DMS114 treated with DMSO at 0.1 percent for 48 hours (cell line): ENCODE measurements at regions not wholly inside any gene's neighbourhood (a gene's known extent, or its start where the extent isn't known, plus 50 kb on each side); places are given as distances from the start of the nearest gene placed in this dataset.
"Not testable (repeated sequence)": the region's sequence is repeated elsewhere in the genome, so short reads cannot be mapped to it uniquely, and the experiment has no call there.

Source experiments
- DNase-seq: peaks from one replicate; lab custom pipeline; 2025; ENCODE audit not compliant: unreplicated experiment; lab: John Stamatoyannopoulos, UW

GRCh38 chr17:70320673-70321345 is 151.5 kb downstream of the KCNJ2 start:
- no peak for DNase-seq

DNA sequence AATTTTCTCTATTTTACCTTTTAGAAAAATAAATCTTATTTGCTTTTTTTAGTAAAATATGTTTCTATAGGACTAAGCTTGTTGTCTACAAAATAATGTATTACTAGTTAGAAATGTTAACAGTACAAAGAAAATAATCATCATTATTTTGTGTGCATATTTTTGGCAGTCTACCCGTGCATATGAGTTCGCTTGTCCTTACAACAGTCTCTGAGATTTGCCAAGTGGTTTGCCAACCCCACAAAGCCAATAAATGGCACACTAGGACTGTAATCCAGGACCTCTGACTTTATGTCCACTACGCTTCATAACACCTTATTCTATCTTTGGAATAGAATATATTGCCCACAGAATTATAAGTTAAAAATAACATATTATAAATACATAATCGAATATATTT is 152.0 kb downstream of the KCNJ2 start:
- no peak for DNase-seq

DNA sequence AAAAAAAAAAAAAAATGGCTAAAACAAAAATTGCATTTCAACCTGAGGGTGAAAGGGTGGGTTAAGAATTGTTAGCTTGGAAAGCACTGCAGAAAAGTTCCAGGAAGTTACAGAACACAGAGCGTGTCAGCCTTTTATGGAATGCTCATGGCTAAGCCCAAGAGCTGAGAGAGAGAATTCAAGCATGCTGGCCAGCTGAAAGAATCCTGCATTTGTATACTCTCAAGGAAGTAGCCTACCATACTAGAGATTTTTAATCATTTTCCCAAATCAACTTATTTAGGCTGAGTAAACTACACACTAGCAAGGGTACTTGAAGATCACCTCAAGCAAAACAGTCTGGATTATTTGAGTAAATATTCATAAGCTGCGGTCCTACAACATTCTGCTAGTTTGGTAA is 153.9 kb downstream of the KCNJ2 start:
- no peak for DNase-seq

DNA sequence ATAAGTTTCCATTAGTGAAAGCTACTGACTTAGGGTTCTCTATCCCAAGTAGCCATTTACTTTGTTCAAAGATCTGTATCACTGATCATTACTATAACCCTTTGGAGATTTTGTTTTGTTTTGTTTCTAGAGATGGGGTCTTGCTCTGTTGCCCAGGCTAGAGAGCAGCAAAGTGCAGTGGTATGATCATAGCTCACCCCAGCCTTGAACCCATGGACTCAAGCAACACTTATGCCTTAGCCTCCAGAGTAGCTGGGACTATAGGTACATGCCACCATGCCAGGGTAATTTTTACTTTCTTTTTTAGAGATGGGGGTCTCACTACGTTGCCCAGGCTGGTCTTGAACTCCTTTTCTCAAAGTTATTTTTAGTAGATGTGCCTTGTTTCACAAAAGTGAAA is 154.7 kb downstream of the KCNJ2 start:
- no peak for DNase-seq

- no peak for DNase-seq
These were observed 157.9 kb downstream of the KCNJ2 start for GRCh38 chr17:70327279-70327678.

GRCh38 chr17:70327723-70328122 is 158.4 kb downstream of the KCNJ2 start:
- no peak for DNase-seq

GRCh38 chr17:70329721-70330120 is 160.4 kb downstream of the KCNJ2 start:
- no peak for DNase-seq

- not testable (repeated sequence) for DNase-seq
These were observed 161.7 kb downstream of the KCNJ2 start for GRCh38 chr17:70331066-70331465.

DNA sequence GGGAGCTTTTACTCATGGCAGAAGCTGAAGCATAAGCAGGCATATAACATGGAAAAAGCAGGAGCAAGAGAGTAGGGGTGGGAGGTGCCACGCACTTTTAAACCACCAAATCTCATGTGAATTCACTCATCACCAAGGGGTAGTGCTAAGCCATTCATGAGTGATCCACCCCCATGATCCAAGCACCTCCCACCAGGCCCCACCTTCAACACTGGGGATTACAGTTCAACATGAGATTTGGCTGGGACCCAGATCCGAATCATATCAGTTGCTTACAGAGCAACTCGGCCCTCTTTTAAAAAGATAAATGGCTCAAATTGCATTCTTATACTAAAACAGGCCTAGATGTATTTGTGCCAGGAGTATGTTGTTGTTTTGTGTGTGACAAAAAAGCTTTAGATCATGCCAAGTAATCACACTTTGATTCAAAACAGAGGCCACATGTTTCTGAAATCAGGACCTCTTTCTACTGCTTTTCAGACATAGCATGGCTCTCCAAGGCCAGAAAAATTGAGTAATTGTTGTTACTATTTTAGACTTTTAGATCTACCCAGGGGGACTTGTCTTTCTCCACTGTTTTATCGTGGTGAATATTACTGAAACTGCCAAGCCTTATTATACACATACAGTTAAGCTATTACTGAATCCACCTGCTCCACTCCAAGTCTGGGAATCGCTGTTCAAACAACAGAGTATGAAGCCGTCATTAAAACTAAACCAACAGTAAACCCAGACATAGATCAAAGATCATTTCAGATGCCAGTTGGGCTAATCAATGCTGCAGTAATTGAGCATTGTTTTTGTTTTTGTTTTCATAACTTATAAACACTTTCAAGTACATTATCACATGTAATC is 163.3 kb downstream of the KCNJ2 start:
- DNase-seq: no peak

- DNase-seq: no peak
These were observed 167.1 kb downstream of the KCNJ2 start for GRCh38 chr17:70336411-70336810.

GRCh38 chr17:70338946-70339354 is 169.6 kb downstream of the KCNJ2 start:
- no peak for DNase-seq

DNA sequence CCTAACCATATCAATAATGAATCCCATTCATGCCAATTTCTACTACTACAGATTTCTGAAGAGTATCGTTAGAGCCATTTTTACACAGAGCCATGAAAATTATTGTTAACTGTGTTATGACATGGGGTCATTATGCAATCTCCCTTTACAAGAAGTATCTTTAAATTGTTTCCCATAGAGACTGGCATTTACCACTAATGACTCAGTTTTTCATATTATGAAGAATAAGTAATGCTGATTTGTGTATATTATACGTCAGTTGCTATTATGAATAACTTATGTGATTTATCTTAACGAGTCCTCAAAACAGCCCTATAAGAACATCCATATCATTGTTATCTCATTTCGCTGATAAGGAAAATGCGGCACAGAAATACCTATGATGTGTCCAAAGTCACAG is 173.8 kb downstream of the KCNJ2 start:
- DNase-seq: no peak

DNA sequence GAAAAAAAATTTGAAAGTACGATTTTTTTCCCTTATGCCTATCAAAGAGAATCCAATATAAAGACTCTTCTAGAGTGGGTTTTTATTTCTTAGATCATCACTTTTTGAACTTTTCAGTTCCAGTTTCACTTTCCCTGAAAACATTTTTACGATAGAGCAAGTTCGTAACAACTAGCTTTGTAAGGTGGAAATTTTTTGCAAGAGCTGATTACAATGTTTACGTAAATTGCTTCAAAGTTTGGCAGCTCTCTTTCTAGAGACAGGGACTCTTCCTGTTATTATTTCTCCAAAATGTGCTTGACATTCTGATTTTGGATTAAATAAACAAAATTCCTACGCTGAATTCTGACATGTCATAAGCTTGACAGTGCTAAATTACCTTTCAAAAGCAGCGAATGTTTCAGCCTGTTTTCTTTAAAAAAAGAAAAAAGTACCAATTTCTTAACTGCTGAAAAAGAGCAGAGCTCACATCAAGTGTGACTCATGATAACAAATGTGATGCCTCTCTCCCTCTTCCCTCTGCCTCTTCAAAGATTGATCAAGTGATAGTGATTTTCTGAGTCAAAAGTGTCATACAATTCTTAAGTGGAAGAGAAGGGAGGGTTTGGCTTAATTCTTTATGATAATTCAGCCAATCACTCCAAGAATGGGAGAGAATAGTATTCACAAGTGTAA is 175.2 kb downstream of the KCNJ2 start:
- no peak for DNase-seq

DNA sequence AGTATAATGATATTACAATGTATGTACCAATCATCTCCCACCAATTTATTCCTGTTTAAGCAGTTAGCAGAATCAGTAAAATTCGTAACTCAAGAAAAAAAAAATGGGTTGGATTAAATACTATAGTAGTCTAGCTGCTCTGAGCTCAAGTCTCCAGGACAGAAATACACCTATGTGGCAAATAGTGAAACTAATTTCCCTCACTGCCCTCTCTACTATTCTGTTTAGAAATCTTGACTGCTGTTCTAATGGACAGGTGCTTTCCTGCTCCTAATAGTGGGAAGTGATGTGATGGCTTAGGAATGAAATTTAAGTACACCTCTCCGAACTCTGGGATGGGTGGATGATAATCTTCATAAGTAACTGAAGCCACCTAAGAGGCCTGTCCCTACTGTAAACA is 175.7 kb downstream of the KCNJ2 start:
- no peak for DNase-seq

- no peak for DNase-seq
These were observed 183.5 kb downstream of the KCNJ2 start for GRCh38 chr17:70352834-70353233.

DNA sequence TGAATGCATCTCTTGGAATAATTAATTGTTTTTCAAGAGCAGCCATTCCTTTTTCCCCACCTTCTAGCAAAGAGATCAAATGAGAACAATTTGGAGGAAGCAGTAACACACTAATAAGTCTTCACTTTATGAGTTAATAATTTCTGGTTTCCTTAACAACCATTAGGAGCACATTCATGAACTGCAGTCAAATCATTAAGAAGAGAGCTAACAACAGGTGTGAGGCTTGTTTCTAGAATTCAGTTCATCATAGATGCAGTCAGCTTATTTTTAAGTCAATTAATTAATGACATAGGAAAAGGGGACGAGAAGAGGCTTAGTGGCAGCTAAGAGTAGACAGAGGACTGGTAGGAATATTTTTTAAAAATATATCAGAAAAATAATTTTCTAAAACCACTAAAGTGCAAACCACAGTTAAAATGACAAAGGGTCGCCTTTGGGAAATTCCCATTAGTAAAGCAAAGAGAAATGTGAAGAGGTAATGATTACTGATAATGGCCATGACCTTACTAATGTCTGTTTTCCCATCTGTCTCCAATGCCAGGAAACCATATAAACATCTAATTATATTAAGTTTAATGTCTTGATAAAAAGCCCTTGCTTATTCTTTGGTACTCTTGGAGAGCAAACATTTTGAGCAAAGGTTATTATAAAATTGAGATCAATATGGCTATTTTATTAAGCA is 184.2 kb downstream of the KCNJ2 start:
- no peak for DNase-seq

GRCh38 chr17:70355185-70355584 is 185.9 kb downstream of the KCNJ2 start:
- no peak for DNase-seq

GRCh38 chr17:70357190-70357589 is 187.9 kb downstream of the KCNJ2 start:
- no peak for DNase-seq

DNA sequence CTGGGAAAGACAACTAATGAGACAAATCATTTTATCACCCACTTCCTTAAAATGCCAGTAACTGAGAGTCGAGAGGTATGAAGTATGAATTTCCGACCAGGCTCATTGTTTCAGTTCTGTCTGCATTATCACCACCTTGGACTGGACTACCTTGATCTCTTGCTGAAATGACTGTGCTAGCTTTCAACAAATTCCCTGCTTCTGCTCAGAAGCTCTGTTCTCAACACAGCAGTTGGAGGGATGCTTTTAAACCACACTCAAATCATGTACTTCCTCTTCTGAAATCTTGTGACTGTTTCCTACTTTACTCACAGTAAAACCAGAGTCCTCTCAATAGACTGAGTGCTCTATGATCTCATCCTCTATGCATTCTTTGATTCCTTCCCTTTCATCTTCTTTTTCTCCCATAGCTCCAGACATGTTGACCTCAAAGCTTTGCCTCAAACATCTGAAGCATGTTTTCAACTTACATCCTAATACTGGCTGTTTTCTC is 195.8 kb downstream of the KCNJ2 start:
- no peak for DNase-seq

DNA sequence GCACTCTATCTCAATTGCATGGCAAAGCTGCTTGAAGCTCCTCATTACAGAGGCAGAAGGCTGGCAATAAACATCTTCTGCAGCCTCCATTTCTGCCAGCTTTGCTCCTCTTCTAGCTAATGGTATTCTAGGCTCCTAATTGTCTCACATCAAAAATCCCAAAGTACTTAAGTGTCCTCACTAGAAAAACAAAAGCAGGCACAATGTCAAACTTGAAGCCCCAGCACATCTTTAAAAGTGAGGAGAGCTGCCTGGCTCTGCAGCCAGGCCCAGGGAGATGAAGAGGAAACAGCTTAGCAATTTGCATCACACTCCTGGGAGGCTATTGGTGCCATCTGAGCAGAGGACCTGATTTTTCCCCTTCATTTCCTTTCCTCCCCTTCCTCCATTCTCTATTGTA is 197.1 kb downstream of the KCNJ2 start:
- DNase-seq: no peak

DNA sequence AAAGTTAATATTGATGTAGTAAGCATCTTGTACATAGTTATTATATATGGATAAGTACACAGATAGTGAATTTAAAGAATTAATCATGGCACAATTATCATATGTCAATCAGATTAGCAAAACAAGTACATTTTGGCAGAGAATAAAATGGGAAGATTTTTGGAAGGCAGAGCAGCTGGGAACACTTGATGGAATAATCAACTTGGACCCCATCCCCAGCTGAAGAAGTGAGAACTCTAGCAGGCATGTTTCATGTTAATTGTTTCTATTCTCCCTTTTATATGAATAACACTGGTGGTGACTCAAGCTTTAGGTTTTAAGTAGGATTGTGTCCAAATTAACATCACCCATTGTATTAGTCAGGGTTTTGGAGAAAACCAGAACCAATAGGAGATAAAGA is 198.7 kb downstream of the KCNJ2 start:
- DNase-seq: no peak
